ENCODE measurements at regions not wholly inside any gene's neighbourhood (a gene's known extent, or its start where the extent isn't known, plus 50 kb on each side); places are given as distances from the start of the nearest gene placed in this dataset.

DNA sequence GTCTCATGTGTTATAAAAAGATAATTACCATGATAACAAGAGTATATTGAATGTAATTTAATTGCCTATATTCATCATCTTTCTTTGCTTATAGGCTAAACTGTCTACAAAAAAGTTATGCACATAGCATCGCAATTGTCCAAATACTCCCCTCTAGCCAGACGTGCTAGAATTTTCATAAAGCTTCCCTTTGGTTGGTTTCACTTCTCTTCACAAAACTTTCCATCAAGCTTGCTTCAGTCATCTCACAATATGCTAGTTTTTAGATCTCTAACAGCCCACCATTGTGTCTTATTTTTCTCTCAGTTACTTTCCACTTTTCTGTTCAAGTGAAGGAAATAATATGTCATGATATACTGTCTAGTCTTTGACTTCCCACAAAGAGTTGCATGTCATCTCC is 448.3 kb upstream of the SPANXN1 start:
- DNase-seq: no peak

DNA sequence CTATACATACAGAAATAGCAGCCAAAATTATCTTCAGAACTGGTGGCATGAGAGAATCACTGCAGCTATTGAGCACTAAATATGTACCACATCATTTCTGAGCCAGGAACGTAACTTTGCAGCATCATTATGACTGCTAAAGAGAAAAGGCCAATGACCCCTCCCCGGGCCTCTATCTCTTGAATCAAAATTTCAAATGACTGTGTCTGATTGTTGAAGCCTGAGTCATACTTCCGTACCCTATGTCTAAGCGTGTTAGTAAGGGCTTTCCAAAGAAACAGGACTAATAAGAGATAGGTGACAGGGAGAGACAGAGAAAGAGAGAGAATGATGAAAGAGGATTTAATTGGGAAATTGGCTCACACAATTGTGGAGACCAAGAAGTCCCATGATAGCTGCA is 445.5 kb upstream of the SPANXN1 start:
- no peak for DNase-seq

DNA sequence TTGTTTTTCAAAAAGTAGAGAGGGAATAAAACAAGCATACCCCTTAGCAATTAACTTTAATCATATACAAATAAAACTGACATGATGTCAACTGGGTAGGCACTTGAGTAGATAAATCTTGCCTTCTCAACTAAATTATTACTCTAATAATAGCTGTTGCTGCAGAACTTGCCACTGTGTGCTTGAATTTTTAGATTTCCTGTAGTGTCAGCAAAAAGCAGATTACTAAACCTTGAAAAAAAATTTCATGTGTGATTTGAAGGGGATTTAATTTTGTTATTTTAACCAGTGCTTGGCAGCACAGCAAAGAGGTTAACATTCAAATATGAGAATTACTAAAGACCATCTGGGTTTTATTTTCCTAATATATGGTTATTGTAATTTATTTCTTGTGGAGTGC is 438.3 kb upstream of the SPANXN1 start:
- DNase-seq: no peak

DNA sequence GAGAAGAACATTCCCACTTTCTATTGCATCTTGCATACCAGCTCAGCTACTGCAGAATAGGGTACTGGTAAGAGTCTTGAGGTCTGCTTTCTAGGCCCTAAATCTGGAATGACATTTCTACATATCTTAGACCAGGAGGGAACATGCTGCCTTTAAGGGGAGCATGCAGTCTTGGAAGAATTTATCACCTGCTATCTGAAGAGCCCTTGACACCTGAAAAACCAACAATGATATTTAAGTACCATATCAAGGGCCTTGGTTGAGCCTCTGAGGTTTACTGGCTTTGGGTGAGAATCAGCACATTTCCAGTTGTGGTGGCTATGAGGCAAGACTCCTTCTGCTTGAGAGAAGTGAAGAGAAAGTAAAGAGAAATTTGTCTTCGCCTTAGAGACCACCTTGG is 436.8 kb upstream of the SPANXN1 start:
- DNase-seq: no peak

DNA sequence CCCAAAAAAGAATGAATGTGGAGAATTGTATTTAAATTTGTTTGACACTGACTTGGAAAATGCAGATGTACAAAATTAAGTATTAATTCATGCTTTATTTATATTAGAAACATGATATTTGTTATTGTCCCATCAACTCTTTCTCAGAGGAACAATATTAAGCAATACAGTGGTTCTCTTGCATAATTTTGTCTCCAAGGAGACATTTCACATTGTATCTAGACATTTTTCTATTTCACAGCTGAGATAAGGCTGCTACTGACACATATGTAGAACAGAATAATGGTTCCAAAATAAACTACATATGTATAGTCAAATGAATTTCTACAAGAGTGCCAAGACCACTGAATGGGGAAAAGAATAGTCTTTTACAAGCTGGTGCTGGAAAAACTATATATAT is 427.9 kb upstream of the SPANXN1 start:
- DNase-seq: no peak

DNA sequence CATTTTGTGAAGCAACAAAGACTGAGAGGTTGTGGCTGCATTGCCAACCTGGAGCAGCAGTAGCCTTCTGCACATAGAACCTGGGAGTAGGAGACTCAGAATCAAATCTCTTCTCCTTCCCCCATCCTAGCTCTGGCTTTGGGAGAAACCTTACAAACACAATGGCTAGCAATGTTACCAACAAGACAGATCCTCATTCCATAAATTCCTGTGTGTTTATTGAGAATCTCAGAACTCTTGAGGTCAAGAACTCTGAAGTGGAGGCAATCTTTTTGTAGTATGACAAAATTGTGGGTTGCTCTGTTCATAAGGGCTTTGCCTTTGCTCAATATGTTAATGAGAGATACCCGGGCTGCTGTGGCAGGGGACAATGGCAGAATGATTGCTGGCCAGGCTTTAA is 406.7 kb upstream of the SPANXN1 start:
- DNase-seq: no peak

DNA sequence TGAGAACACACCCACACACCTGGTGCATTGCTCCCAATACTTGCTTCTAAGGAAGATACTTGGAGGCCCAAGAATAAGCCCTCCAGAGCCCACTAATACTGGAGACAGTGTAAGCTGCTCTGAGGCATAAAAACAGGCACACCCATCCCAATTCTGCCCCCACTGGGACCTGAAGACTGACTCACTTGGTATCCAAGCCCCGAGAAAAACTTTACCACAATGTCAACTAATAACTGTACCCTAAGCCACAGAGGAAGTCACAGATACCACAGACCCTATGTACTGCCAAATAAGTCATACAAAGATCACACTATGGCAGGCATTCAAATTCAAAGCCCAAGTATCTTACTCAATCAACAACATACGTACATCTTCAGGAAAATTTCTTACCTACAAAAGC is 398.2 kb upstream of the SPANXN1 start:
- DNase-seq: no peak

DNA sequence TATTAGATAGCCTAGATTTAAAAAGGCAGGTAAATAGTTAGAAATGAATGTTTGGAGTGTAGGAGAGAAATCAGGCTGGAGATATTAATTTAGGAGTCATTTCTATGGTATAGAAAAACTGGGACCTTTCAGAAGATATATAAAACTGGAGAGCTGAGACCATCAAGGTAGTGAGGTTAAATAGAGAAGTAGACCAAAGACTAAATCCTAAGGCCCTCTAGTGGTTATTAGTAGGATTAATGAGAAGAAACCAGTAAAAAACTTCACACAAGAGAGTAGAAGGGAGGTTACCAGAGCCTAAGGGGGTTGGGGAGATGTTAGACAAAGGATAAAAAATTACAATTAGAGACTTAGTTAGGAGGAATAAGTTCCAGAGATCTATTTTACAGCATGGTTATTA is 351.0 kb upstream of the SPANXN1 start:
- no peak for DNase-seq

DNA sequence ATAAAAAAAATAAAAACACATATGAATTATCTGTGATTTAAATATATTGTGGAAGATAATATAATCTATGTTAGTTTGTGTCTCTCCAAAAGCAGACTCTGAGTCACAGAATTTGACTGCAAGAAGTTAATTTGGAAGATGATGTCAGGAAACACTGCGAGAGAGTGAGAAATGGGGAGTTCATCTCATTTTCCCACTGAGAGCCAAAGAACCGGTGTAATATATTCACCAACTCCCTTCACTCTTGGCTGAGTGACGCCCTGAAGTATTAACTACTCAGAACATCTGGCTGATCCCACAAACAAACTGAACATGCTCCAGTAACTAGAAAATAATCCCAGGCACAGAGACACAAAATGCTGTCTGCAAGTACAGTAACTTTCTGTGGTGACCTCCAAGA is 345.8 kb upstream of the SPANXN1 start:
- DNase-seq: no peak

DNA sequence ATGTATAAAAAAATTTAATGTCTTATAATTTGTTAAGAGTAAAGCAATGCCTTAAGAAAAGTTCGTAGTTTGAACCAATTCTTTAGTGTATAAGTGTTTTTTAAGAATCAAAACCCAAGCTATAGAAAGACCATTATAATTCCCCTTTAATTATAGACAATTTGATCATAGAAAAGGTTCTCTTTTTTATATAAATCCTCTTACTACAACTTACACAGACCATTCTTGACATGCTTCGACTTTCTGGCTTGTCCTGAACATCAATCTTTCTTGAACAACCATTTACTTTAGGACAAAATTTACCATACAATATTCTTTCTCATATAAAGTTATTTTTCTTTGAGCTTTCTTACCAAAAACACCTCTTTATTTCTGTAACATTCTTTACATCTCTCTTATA is 330.5 kb upstream of the SPANXN1 start:
- no peak for DNase-seq

DNA sequence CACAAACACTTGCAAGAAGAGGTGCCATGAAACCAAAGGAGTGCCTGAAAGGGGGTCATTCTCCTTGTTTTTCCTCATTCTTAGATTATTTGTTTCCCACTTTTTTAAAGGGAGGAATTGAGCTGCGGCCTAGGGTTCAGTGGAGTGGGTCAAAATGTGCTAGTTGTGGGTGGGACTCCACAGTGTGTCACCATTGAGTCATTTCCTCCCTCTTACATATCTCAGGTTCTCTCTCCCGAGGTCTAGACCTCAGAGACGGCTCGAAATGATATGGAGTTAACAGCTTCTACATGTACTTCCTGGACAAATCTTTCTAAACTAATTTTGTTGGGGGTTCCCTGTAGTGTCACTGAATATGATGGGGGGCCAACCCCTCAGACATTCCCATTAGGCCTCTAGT is 328.4 kb upstream of the SPANXN1 start:
- no peak for DNase-seq

DNA sequence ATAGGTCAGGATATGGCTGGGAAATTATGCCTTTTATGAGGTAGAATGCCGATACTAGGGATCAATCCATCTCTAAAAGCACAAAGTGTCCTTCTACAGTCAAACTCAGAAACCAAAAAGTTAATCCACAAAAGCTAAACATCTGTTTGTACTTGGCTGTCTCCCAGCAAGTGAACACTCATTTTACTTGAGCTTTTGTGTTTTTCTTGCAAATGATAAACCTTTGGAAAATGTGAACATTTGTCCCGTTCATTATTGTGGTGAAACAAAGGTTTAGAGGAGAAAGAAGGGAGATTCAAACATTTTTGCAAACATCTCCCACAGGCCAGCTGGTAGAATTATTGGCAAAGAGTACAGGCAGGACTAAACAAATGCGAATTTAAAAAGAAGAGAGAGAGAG is 300.6 kb upstream of the SPANXN1 start:
- DNase-seq: no peak

Data from T1000 (cell line).